Renal cortex interstitium (tissue), 11 donors: ENCODE measurements at regions not wholly inside any gene's neighbourhood (a gene's known extent, or its start where the extent isn't known, plus 50 kb on each side); places are given as distances from the start of the nearest gene placed in this dataset.
"Not testable (repeated sequence)": the region's sequence is repeated elsewhere in the genome, so short reads cannot be mapped to it uniquely, and the experiment has no call there.

ENCODE experiments used
- DNase-seq, 11 donors: peaks; one replicate each; pipeline ENCODE4 v3.0.0-alpha.2; 2013; ENCODE audit warnings: low read depth in 9 of 11, low spot score in 4 of 11; ENCODE audit errors: extremely low read depth in 1 of 11

DNA sequence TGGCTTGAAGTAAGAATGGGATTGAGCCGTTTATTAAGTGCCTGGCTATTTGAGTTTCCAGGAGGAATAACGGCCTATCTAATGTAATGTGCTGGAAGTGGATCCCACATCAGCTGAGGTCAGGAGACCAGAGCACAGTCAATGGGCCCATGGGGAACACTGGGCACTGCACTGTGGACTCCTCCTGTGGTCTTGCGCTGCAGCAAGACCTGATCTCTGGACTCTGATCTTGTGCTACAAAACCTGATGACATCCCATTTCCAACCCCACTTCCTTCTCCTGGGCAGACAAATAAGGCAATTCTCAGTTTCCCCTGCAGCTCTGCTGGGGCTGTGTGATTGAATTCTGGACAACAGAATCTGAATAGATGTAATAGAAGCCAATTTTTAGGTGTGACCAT lies 151.7 kb upstream of the ADCY2 start:
- no peak for DNase-seq

DNA sequence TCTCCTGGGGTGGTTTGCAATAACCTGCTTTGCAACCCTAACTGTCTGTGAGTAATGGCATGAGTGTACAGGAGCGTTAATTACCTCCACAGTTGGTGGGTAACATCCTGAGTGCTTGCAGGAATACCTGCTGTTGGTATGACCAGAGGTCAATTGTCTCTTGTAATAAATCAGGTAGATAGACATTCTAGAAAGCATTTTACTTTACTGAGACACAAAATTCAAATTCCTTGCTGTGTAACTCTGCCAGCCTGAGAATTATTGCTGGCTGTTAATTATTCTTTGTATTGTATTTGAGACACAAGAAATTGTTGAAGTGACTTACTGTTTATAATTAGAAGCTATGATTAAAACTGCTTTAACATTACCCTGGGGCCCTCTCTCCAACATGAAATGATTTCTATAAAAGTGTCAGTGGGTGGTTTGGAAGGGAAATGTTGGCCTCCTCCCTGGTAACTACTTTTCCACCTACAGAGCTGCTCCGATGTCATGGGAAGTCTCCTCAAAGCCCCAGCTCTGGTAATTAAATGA lies 150.8 kb upstream of the ADCY2 start:
- DNase-seq: peak in 10 of 11 donors; percentile 4 to 51 (median 22)

DNA sequence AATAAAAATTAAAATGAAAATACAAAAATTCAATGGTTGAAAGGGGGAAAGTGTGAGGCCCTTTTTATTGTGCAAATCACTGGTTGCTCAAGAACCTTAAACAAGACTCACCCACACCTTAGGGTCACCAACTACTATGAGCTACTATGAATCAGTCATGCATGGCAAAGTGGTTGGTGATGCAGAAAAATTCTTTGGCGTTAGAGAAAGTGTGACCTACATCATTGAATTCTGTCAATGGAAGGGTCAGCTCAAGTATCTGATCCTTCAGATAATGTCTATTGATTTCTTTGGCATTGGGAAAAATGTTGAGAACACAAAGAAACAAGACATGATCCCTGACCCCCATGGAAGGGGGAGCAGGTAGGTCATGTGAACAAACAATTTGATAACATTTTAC lies 149.7 kb upstream of the ADCY2 start:
- DNase-seq: no peak

DNA sequence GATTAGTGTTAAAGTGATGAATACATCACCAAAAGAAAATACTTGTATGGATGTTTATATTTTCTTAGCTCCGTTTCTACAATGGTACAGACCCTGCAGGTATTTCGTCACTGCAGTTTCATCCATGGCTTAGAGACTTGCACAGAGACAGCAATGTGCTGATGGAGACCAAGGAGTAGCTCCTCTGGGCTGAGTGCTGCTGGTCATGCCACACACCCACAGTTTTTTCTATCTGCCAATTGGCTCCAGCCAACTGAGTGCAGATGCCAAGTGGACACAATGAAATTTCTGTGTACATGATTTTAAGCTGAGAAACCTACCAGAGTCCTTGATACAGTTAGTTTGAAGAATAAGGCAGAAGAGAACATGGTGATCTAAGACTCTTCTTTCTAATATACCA lies 145.9 kb upstream of the ADCY2 start:
- no peak for DNase-seq

DNA sequence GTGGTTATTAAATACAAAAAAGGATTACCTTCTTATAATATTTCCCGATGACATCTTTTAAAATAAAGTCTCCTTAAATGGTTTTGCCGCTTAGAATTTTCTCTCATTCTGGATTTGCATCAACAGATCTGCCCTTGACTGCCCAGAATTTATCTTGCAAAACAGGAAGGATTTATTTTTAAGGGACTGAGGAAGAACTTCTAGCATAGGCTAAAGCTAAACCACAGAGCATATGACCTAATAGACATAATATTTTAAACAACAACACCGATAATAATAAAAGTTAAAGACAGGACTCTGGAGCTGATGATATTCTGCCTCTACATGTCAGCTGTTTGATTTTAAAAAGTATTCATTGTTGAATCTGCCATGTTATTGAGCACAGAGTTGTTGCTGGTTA lies 145.3 kb upstream of the ADCY2 start:
- no peak for DNase-seq

DNA sequence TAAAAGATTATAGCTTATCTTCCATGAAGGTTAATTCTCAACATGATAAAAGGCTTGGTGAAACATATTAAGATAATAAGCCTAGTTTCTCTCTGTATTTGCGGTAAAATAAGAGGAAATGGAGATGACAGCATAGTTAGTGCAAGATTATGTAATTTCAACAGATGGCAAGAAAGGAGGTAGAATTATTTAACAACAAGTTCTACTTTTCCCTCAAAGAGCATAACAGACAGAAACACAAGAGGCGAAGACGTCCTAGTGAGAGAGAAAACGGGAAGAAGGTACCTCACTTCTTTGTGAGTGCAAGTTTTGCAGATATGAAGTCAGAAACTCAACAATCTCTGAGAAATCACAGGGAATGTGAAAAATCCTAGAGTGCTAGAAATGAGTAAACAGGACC lies 144.8 kb upstream of the ADCY2 start:
- DNase-seq: no peak

DNA sequence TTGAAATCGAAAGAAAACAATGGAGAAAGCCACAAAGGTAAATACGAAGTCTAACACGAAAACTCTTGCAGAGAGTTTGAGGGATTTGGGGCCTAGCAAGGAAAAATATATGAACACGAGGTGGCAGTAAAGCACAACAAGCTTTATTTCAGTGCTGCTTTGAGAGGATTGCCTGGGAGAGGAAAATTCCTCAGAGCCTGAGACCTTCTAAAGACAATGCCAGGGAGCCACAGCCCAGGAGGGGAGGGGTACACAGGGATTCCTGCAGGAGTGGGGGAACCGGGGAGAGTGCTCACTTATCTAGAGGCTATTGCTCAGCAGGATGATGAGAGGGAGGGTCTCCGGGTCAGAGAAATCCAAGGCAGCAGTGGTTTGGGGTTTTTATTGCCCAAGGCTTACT lies 134.9 kb upstream of the ADCY2 start:
- DNase-seq: peak in 6 of 11 donors; percentile 8 to 29 (median 19)

DNA sequence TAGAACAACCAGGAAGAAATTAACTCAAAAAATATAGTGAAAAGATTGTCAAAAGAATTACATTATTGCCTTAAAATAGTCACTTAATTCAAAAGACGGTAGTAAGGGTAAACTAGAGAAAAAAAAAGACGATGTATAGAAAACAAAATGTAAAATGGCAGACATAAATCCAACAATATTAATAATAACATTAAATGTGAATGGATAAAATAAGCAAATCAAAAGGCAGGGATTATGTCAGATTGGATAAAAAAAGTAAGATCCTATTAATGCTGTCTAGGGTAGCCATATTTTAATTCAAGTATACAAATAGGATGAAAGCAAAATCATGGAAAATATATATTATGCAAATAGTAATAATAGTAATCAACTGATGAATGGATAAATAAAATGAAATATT lies 134.0 kb upstream of the ADCY2 start:
- DNase-seq: no peak

DNA sequence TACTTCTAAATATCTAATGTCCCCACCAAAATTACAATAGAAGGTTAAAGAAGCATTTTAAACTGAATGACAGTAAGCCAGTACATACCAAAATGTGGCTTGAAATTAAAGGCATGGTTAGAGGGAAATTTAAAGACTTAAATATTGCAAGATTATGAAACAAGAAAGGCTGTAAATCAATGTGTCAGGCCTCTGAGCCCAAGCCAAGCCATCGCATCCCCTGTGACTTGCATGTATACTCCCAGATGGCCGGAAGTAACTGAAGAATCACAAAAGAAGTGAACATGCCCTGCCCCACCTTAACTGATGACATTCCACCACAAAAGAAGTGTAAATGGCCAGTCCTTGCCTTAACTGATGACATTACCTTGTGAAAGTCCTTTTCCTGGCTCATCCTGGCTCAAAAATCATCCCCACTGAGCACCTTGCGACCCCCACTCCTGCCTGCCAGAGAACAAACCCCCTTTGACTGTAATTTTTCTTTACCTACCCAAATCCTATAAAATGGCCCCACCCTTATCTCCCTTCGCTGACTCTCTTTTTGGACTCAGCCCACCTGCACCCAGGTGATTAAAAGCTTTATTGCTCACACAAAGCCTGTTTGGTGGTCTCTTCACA lies 132.4 kb upstream of the ADCY2 start:
- DNase-seq: not testable (repeated sequence)

DNA sequence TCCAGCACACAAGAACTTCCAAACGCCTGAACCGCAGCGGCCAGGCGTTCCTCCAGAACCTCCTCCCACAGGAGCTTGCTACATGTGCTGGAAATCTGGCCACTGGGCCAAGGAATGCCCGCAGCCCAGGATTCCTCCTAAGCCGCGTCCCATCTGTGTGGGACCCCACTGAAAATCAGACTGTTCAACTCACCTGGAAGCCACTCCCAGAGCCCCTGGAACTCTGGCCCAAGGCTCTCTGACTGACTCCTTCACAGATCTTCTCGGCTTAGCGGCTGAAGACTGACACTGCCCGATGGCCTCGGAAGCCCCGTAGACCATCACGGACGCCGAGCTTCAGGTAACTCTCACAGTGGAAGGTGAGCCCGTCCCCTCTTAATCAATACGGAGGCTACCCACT lies 130.2 kb upstream of the ADCY2 start:
- not testable (repeated sequence) for DNase-seq

DNA sequence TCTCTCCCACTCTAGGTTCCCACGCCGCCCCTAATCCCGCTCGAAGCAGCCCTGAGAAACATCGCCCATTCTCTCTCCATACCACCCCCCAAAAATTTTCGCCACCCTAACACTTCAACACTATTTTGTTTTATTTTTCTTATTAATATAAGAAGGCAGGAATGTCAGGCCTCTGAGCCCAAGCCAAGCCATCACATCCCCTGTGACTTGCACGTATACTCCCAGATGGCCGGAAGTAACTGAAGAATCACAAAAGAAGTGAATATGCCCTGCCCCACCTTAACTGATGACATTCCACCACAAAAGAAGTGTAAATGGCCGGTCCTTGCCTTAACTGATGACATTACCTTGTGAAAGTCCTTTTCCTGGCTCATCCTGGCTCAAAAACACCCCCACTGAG lies 127.2 kb upstream of the ADCY2 start:
- DNase-seq: not testable (repeated sequence)

DNA sequence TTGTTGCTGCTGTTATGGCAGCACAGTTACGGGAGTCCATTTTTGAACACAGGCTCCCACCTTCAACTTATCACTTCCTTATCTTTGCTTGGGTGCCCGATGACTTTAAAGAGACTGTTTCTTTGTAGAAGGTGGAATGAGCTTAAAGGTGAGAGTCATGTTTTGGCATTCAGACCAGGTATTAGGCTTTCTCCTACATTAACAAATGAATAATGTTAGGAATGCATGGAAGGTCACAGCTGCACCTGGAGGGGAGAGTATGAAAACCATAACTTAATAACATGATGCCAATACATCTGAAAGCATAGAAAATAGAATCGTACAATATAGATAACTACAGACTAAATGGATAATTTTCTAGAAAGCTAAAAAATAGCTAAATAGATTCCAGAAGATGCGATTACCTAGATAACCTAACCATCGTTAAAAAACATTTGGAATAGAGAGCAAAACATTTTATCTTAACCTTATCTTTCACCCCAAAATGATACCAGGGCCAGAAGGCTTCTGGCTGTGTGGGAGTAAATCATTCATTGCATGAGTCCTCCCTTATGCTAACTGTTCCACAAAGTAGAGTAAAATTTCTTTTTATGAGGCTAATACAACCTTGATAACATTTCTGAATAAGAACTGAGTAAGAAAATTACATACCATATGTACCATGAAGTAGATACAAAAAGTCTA lies 126.2 kb upstream of the ADCY2 start:
- no peak for DNase-seq

DNA sequence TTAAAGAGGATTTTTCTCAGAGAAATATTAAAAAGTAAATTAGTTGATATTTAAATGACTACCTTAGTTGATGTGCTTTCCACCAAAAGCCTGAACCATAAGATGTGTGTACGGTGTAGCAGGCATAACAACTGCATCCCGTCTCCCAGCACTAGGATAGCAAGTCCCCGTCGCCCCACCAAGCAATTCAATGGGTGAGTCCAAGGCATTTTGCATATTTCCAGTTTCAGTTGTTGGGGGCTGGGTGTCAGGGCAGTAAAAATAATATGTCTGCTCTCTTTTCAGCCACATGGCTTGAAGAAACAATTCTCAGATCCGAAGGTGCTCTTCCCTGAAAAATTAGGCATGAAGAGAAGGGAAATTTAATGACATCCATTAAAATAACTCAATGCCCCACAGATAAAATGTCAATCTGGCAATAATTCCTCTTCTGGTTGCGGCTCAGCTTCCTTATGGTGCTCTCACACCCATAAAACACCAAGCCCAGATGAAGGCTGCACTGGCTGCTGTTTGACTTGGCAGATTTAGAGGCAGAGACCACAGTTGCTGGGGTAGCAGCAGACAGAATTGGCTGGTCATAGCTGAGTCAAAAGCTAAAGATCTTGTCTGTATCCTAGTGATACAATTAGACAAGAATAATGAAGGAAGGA lies 124.4 kb upstream of the ADCY2 start:
- no peak for DNase-seq

DNA sequence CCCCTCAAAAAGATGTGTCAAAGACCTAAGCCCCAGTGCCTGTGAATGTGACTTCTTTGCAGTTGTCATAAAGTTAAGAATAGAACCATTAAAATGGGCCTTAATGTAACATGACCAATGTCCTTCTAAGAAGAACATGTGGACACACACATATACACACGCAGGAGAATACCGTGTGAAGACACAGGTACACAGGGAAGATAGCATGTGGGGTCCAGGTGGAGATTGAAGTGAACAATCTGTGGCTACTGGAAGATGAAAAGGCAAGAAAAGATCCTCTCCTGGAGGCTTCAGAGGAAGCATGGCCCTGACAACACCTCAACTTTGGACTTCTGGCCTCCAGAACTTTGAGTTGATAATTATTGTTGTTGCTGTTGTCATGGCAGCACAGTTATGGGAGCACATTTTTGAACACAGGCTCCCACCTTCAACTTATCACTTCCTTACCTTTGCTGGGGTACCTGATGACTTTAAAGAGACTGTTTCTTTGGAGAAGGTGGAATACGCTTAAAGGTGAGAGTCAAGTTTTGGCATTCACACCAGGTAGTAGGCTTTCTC lies 123.5 kb upstream of the ADCY2 start:
- no peak for DNase-seq

DNA sequence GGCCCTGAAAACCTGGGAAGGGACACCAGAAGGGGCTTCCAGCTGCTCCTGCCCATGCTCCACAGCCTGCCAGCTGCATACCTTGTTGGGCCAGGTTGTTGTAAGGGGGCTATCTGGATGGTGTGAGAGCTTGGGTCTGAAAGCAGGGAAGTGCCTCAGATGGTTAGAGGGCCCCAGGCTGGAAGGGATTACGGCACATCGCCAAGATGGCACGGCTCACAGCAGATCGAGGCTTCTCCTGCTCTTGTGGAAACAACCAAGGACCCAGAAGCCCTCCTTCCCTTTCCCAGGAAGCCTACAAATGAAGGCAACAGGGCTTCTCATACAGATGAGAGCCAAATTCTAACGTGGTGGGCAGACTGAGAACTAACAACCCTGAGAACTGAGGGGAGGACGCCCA lies 121.7 kb upstream of the ADCY2 start:
- DNase-seq: no peak

DNA sequence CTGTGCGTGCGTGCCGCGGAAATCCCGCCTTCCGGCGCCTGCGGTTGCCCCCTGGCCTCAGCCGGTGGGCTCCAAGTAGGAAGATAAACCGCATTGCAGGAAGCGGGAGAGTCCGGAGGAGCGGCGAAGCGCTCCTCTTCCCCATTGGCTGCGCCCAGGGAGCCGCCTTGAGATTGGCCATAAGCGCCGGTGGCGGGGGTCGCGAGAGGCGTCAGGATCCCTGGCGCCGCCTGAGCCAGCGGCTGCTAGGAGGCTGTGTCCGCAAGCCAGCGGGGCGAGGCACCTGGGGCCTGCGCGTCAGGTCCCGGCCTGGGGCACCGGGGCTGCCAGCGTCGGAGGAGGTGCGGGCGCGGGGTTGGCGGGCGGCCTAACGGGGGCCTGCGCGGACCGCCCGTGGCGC lies 106.3 kb upstream of the ADCY2 start:
- DNase-seq: not testable (repeated sequence)

DNA sequence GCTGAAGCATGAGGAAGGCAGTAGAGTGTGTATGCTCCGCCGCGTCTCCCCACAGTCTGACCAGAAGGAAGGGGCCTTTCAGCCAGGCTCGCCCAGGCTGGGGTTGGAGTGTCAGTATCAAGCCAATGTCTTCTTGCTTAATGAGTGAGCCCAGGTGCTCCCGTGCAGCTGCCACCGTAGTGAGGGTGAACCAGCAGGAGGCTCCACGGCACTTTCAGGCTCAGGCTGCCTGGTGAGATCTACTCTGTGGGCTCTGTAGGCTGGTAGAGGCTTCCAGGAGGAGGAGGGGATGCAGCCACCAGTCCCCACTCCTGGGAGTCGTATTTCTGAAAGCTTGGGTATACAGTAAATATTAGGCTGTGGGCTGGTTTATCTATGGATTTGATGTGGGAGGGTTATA lies 98.1 kb upstream of the ADCY2 start:
- DNase-seq: not testable (repeated sequence)

DNA sequence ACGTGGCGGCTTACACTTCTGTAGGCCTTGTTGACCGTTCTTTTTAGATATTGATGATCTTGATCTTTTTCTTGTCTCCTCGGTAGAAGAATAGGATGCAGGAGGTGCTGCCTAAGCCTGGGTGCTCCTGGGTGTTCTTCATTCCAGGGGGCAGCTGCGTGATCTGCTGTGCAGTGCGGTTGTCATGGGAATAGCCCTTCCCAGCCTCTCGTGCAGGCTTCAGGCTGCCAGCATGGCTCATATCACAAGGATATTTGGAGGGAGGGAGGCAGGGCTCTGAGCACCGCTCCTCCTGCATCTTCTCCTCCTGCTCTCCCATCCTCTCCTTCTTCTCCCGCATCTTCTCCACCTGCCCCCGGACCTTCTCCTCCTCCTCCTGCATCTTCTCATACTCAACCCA lies 96.2 kb upstream of the ADCY2 start:
- not testable (repeated sequence) for DNase-seq

DNA sequence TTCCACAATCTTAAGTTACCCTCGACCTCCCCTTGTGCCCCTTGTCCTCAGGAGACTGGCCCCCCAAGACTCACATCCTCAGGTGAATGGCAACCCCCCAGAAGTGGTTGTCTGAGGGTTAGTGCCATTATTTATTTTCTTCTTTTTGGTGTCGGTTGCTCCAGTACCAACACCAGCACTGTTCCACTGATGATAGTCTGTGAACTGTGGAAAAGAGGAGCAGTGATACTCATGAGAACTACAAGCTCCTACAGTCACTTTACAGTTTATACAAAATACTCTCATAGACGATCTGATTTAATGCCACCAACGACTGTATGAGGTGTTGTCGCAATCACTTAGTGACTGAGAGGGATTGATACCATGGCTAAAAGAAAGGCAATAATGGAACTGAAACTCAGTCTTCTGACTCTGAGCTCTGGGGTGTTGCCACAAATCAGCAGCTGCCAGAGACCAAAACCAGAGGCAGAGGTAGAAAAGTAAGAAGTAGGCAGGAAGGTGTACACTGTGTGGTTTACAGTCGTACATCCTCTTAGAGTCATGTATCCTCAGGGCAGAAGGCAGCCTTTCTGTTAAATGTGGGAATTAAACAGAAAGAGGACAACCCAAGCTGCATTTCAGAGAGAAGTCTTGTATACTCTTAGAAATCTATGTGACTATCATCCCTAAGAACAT lies 90.8 kb upstream of the ADCY2 start:
- DNase-seq: not testable (repeated sequence)

DNA sequence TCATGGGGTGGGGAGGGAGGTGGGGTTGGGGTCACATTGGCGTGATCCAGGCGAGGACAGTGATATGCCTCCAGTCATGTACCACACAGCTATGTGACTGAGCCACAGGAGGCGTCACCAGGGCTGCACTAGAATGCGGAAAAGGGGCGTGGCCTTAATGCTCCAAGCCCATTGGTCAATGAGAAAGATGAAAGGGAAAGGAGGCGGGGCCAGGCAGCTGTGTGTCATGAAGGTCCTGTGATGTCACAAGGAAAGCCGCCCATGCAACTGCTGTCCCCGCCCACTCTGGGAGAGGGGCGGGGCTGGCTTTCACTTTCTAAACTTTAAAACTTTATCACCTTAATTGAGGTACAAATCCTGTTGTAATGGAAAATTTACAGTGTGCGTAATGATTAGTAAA lies 89.4 kb upstream of the ADCY2 start:
- not testable (repeated sequence) for DNase-seq
